ENCODE measurements at regions not wholly inside any gene's neighbourhood (a gene's known extent, or its start where the extent isn't known, plus 50 kb on each side); places are given as distances from the start of the nearest gene placed in this dataset.

DNA sequence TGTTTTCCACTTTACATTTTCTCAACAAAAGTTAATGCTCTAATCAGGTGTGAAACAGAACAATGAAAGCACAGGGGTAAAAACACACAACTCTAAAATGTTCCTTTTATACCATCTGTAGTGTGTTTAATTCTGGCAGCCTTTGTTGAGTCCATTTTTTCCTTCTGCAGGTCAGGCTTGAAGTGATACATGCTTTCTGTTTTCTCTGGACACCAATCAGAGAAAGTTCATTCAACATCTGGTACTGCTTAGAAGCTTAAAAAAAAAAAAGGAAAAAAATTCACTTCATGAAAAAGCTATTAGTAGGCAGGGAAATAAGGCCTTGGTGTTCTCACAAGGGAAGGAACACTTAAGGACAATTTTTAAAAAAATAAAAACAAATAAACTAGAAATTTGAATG, 231.3 kb upstream of the RHOBTB1 start:
- TF ChIP-seq, protein P1, sequence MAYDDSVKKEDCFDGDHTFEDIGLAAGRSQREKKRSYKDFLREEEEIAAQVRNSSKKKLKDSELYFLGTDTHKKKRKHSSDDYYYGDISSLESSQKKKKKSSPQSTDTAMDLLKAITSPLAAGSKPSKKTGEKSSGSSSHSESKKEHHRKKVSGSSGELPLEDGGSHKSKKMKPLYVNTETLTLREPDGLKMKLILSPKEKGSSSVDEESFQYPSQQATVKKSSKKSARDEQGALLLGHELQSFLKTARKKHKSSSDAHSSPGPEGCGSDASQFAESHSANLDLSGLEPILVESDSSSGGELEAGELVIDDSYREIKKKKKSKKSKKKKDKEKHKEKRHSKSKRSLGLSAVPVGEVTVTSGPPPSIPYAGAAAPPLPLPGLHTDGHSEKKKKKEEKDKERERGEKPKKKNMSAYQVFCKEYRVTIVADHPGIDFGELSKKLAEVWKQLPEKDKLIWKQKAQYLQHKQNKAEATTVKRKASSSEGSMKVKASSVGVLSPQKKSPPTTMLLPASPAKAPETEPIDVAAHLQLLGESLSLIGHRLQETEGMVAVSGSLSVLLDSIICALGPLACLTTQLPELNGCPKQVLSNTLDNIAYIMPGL (CRISPR knock-in tag; IDR thresholded peaks at IDR 0.05; ENCODE audit: borderline replicate concordance) = no peak
- no peak for TF ChIP-seq POLR2A (IDR thresholded peaks at IDR 0.05; ENCODE audit: low read length)
- no peak for TF ChIP-seq HDAC2 (IDR thresholded peaks at IDR 0.05)

Measured in A549 (cell line).